ENCODE measurements at regions not wholly inside any gene's neighbourhood (a gene's known extent, or its start where the extent isn't known, plus 50 kb on each side); places are given as distances from the start of the nearest gene placed in this dataset.

DNA sequence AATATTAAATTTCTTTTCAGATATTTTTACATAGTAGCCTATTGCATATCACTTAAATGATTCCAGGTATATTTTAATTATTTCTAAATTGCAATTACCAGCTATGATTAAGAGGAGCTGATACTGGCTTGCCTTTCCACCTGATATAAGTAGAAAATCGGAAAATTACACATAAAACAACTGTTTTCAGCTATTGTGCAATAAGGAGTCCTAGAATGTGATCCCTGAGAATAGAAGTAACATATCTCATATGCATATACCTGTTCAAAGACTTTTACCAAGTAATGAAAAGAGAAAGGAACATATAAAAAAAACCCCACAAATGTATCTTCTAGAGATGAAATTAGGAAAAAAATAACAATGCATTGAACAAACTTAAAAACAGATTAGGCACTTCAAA lies 1354.6 kb upstream of the PCDH9 start:
- Mint-ChIP-seq H3K9me3 (no peaks in the 10 kb centered on the region), H3K4me1 (peaks cover 10% of the 10 kb centered on the region), H3K27me3 (no peaks in the 10 kb centered on the region), H3K36me3 (ENCODE audit: low read depth) (no peaks in the 10 kb centered on the region), H3K4me3 (no peak overlapping the region), H3K27ac (no peak overlapping the region)
- DNase-seq (no peak), ATAC-seq (ENCODE audit: low read depth) (no peak)
- TF ChIP-seq, protein P1, sequence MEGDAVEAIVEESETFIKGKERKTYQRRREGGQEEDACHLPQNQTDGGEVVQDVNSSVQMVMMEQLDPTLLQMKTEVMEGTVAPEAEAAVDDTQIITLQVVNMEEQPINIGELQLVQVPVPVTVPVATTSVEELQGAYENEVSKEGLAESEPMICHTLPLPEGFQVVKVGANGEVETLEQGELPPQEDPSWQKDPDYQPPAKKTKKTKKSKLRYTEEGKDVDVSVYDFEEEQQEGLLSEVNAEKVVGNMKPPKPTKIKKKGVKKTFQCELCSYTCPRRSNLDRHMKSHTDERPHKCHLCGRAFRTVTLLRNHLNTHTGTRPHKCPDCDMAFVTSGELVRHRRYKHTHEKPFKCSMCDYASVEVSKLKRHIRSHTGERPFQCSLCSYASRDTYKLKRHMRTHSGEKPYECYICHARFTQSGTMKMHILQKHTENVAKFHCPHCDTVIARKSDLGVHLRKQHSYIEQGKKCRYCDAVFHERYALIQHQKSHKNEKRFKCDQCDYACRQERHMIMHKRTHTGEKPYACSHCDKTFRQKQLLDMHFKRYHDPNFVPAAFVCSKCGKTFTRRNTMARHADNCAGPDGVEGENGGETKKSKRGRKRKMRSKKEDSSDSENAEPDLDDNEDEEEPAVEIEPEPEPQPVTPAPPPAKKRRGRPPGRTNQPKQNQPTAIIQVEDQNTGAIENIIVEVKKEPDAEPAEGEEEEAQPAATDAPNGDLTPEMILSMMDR (IDR thresholded peaks at IDR 0.05) = no peak
- intact Hi-C loops (cut with micrococcal nuclease) = no loop called here
- ChIA-PET CTCF (no interaction called here), POLR2A (no interaction called here)

DNA sequence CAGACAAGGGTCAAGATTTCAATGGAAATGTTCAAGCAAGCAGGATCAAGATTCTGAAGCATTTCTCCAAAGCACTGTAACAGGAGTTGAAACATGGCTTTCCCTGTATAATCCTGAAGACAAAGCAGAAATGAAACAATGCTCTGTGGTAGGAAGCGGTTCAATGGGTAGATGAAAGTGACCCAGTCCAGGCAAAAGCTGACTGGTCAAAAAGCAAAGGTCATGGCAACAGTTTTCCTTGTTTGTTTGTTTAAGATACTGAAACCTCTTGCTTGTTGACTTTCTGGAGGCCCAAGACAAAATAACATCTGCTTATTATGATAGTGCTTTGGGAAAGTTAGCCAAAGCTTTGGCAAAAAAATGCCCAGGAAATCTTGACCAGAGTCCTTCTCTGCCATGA lies 1343.9 kb upstream of the PCDH9 start:
- Mint-ChIP-seq H3K27ac (no peak overlapping the region), H3K4me3 (no peak overlapping the region), H3K4me1 (no peaks in the 10 kb centered on the region), H3K36me3 (ENCODE audit: low read depth) (no peaks in the 10 kb centered on the region), H3K27me3 (no peaks in the 10 kb centered on the region), H3K9me3 (no peaks in the 10 kb centered on the region)
- ChIA-PET CTCF (no interaction called here), POLR2A (no interaction called here)
- intact Hi-C loops (cut with micrococcal nuclease) = no loop called here
- DNase-seq (no peak), ATAC-seq (ENCODE audit: low read depth) (no peak)
- TF ChIP-seq, protein P1 (IDR thresholded peaks at IDR 0.05) = no peak

DNA sequence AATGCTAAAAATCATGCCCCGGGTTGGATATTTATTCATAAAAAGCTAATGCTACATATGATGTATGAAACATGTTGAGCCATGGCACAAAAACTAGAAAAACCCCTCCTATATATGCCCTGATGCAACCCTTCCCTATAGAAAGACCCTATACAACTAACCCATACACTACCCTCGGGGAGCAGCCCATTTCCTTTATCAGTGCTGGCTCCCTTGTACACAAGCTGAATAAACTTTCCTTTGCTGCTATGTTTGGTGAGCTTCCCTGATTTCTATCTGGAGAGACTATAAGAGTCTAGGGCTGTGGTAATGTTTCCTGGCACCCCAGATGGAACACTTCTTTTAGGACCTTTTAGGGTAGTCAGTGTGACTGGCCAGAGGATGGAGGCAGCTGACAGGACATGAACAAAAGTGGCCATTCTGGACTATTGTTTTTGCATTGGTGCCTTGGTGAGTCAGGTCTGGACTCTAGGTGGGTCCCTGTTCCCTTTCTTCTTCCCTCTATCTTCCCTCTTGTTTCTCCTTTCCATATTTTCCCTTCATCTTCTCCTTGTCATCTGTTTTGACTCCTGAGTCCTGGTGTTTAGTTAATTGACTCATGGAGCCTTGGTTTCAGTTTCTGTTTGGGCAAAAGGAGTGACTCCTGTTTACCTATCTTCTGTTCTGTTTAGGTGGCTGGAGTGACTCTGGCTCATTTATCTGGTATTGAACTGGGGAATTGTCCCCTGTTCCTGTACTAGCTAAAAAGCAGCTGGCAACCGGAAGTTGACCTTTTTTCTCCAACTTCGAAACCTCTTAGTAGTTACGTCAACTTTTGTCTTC lies 1321.8 kb upstream of the PCDH9 start:
- ChIA-PET POLR2A (no interaction called here), CTCF (no interaction called here)
- no peak for ATAC-seq (ENCODE audit: low read depth)

DNA sequence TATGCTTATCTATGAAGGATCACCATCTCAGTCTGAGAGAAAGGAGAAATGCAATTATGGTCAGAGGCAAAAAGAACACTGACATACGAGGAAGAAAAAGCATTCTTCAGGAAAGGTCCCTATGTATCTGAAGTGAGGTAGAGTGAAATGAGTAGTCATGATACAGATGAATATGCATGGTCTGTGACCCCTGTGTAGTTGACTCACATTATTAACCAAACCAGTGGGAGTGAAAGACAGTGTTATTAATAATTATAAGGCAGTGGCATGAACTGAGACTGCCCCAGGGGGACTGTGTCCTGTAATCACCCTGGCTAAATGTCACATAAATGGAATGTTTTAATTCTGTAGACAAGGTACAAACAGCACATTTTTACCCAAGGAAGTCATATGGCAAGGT lies 1320.2 kb upstream of the PCDH9 start:
- no peak for ATAC-seq (ENCODE audit: low read depth)
- CTCF ChIA-PET = no interaction called here
- H3K4me1 Mint-ChIP-seq = peaks cover 2% of the 10 kb centered on the region

More for the DNA sequence above, 1321.8 kb upstream of the PCDH9 start:
- DNase-seq = no peak
- Mint-ChIP-seq H3K27me3 (no peaks in the 10 kb centered on the region), H3K36me3 (ENCODE audit: low read depth) (no peaks in the 10 kb centered on the region), H3K9me3 (no peaks in the 10 kb centered on the region), H3K4me3 (no peak overlapping the region), H3K27ac (no peak overlapping the region), H3K4me1 (peaks cover 2% of the 10 kb centered on the region)
- intact Hi-C loops (cut with micrococcal nuclease) = no loop called here
- TF ChIP-seq, protein P1 (IDR thresholded peaks at IDR 0.05) = no peak

DNA sequence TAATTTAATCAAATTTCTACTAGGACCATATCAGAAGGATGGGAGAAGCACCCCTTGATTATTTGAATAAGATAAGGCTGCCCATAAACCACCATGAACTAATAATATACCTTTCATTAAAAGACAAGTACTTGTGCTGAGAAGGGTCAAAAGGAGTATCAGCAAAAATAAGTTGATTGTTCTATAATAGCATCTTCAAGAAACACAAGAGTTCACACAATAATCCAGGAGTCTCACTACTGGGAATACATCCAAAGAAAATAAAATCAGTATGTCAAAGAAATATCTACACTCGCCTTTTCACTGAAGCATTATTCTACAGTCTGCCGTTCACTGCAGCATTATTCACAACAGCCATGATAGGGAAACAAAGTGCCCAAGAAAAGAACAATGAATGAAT lies 1310.1 kb upstream of the PCDH9 start:
- H3K4me1 Mint-ChIP-seq = no peaks in the 10 kb centered on the region

More for the DNA sequence above, 1320.2 kb upstream of the PCDH9 start:
- no peak for DNase-seq
- TF ChIP-seq, protein P1 (IDR thresholded peaks at IDR 0.05) = no peak
- no peaks in the 10 kb centered on the region for H3K27me3 Mint-ChIP-seq
- intact Hi-C loops (cut with micrococcal nuclease) = no loop called here
- no peak overlapping the region for H3K27ac Mint-ChIP-seq
- no peak overlapping the region for H3K4me3 Mint-ChIP-seq
- H3K36me3 Mint-ChIP-seq (ENCODE audit: low read depth) = no peaks in the 10 kb centered on the region
- POLR2A ChIA-PET = no interaction called here
- H3K9me3 Mint-ChIP-seq = no peaks in the 10 kb centered on the region

More for the DNA sequence above, 1310.1 kb upstream of the PCDH9 start:
- no peak for DNase-seq
- intact Hi-C loops (cut with micrococcal nuclease) = no loop called here
- TF ChIP-seq, protein P1 (IDR thresholded peaks at IDR 0.05) = no peak
- POLR2A ChIA-PET = no interaction called here
- CTCF ChIA-PET = no interaction called here
- Mint-ChIP-seq H3K27ac (no peak overlapping the region), H3K9me3 (no peaks in the 10 kb centered on the region), H3K36me3 (ENCODE audit: low read depth) (no peaks in the 10 kb centered on the region), H3K27me3 (no peaks in the 10 kb centered on the region), H3K4me3 (no peak overlapping the region)
- no peak for ATAC-seq (ENCODE audit: low read depth)

Measured in activated B cell treated with CpG ODN at 0.5 μM for 24 hours (primary cell).